ENCODE measurements at regions not wholly inside any gene's neighbourhood (a gene's known extent, or its start where the extent isn't known, plus 50 kb on each side); places are given as distances from the start of the nearest gene placed in this dataset.

- DNase-seq (ENCODE audit: low spot score): no peak
These were observed 63.3 kb upstream of the SLC30A5 start for GRCh38 chr5:69030358-69031062.

- DNase-seq (ENCODE audit: low spot score): no peak
These were observed 61.8 kb upstream of the SLC30A5 start for GRCh38 chr5:69032009-69032408.

- DNase-seq (ENCODE audit: low spot score): no peak
These were observed 60.1 kb upstream of the SLC30A5 start for GRCh38 chr5:69033690-69034089.

- DNase-seq (ENCODE audit: low spot score): no peak
These were observed 58.9 kb upstream of the SLC30A5 start for GRCh38 chr5:69034898-69035297.

- DNase-seq (ENCODE audit: low spot score): no peak
These were observed 58.1 kb upstream of the SLC30A5 start for GRCh38 chr5:69035665-69036064.

GRCh38 chr5:69038539-69038938 is 55.3 kb upstream of the SLC30A5 start:
- no peak for DNase-seq (ENCODE audit: low spot score)

GRCh38 chr5:69039829-69040228 is 54.0 kb upstream of the SLC30A5 start:
- DNase-seq (ENCODE audit: low spot score): no peak

GRCh38 chr5:69042500-69042899 is 51.3 kb upstream of the SLC30A5 start:
- no peak for DNase-seq (ENCODE audit: low spot score)

- peak; percentile 89 for DNase-seq (ENCODE audit: low spot score)
These were observed 50.7 kb upstream of the SLC30A5 start for GRCh38 chr5:69042915-69043654.

GRCh38 chr5:69043655-69043996 is 50.2 kb upstream of the SLC30A5 start:
- no peak for DNase-seq (ENCODE audit: low spot score)

Data from activated CD4-positive, alpha-beta T cell treated with anti-CD3 and anti-CD28 coated beads, Interleukin-2, Interleukin-4, amounts not matched to agents 100 ng/mL and 50 ng/mL, durations not matched to agents 16 hours and 8 hours (primary cell).